ENCODE measurements at regions not wholly inside any gene's neighbourhood (a gene's known extent, or its start where the extent isn't known, plus 50 kb on each side); places are given as distances from the start of the nearest gene placed in this dataset.

DNA sequence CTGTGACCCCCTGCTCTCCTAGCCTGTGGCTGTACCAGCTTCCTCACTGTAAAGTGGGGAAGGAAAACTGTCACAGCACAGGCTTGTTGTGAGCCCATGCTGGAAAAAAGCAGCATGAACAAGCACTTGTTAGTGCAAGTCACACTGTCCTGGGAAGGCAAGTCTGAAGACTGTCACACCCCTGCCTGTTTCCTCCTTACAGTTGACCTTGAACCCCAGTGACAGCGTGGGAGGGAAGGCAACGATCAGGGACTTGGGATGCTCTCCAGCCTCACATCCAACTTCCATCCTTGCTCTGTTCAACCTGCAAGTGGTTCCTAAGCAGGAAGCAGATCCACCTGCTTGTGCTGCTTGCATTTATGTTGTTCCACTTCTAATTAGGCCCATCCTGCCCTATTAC lies 311.3 kb upstream of the KLHL29 start:
- intact Hi-C loops (cut with micrococcal nuclease; ENCODE audit: unreplicated experiment): no loop called here

GRCh38 chr2:23077596-23077995 lies 307.4 kb upstream of the KLHL29 start:
- H3K36me3 ChIP-seq (ENCODE audit: control insufficient read depth, insufficient read depth, low read length): no peaks in the 10 kb centered on the region
- ChIA-PET CTCF (no interaction called here), POLR2A (no interaction called here)
- H3K4me1 ChIP-seq (ENCODE audit: control insufficient read depth, insufficient read depth, low read length): no peaks in the 10 kb centered on the region
- in situ Hi-C loops (cut with HindIII; ENCODE audit: low pct_unique_long_range_greater_than_20kb, low sequenced_read_pairs): no loop called here
- intact Hi-C loops (cut with micrococcal nuclease; ENCODE audit: unreplicated experiment): no loop called here
- no peak overlapping the region for H3K4me3 ChIP-seq (ENCODE audit: low read depth in 2 of 2, low read length in 2 of 2)
- H3K27me3 ChIP-seq (ENCODE audit: control insufficient read depth, insufficient read depth, low read length): no peaks in the 10 kb centered on the region
- no peak for DNase-seq (ENCODE audit: low read depth, low spot score)
- TF ChIP-seq, protein P1, sequence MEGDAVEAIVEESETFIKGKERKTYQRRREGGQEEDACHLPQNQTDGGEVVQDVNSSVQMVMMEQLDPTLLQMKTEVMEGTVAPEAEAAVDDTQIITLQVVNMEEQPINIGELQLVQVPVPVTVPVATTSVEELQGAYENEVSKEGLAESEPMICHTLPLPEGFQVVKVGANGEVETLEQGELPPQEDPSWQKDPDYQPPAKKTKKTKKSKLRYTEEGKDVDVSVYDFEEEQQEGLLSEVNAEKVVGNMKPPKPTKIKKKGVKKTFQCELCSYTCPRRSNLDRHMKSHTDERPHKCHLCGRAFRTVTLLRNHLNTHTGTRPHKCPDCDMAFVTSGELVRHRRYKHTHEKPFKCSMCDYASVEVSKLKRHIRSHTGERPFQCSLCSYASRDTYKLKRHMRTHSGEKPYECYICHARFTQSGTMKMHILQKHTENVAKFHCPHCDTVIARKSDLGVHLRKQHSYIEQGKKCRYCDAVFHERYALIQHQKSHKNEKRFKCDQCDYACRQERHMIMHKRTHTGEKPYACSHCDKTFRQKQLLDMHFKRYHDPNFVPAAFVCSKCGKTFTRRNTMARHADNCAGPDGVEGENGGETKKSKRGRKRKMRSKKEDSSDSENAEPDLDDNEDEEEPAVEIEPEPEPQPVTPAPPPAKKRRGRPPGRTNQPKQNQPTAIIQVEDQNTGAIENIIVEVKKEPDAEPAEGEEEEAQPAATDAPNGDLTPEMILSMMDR (IDR thresholded peaks at IDR 0.05): no peak
- TF ChIP-seq TCF7L2 (IDR thresholded peaks at IDR 0.05; ENCODE audit: low read depth, low read length): no peak
- TF ChIP-seq POLR2AphosphoS5 (IDR thresholded peaks at IDR 0.05; ENCODE audit: low read depth, low read length): no peak
- TF ChIP-seq SIN3A (IDR thresholded peaks at IDR 0.05; ENCODE audit: borderline replicate concordance, insufficient read depth, low read depth, low read length): no peak
- TF ChIP-seq, protein P2, sequence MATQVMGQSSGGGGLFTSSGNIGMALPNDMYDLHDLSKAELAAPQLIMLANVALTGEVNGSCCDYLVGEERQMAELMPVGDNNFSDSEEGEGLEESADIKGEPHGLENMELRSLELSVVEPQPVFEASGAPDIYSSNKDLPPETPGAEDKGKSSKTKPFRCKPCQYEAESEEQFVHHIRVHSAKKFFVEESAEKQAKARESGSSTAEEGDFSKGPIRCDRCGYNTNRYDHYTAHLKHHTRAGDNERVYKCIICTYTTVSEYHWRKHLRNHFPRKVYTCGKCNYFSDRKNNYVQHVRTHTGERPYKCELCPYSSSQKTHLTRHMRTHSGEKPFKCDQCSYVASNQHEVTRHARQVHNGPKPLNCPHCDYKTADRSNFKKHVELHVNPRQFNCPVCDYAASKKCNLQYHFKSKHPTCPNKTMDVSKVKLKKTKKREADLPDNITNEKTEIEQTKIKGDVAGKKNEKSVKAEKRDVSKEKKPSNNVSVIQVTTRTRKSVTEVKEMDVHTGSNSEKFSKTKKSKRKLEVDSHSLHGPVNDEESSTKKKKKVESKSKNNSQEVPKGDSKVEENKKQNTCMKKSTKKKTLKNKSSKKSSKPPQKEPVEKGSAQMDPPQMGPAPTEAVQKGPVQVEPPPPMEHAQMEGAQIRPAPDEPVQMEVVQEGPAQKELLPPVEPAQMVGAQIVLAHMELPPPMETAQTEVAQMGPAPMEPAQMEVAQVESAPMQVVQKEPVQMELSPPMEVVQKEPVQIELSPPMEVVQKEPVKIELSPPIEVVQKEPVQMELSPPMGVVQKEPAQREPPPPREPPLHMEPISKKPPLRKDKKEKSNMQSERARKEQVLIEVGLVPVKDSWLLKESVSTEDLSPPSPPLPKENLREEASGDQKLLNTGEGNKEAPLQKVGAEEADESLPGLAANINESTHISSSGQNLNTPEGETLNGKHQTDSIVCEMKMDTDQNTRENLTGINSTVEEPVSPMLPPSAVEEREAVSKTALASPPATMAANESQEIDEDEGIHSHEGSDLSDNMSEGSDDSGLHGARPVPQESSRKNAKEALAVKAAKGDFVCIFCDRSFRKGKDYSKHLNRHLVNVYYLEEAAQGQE (IDR thresholded peaks at IDR 0.05; ENCODE audit: insufficient read depth in 1 of 2, low read depth in 2 of 2, low read length in 1 of 2): no peak
- no peak overlapping the region for H3K27ac ChIP-seq (ENCODE audit: low read length)
- no TSS peak for BruUV-seq (replicated peaks)
- ATAC-seq: no peak
- no peaks in the 10 kb centered on the region for H3K9me3 ChIP-seq (ENCODE audit: control insufficient read depth, insufficient read depth, low read depth, low read length)

More for the DNA sequence above, 311.3 kb upstream of the KLHL29 start:
- in situ Hi-C loops (cut with HindIII; ENCODE audit: low pct_unique_long_range_greater_than_20kb, low sequenced_read_pairs): no loop called here
- BruUV-seq (replicated peaks): no TSS peak
- no peak for ATAC-seq
- no peaks in the 10 kb centered on the region for H3K4me1 ChIP-seq (ENCODE audit: control insufficient read depth, insufficient read depth, low read length)
- H3K27ac ChIP-seq (ENCODE audit: low read length): no peak overlapping the region
- no peaks in the 10 kb centered on the region for H3K9me3 ChIP-seq (ENCODE audit: control insufficient read depth, insufficient read depth, low read depth, low read length)
- CTCF ChIA-PET: no interaction called here
- POLR2A ChIA-PET: no interaction called here
- DNase-seq (ENCODE audit: low read depth, low spot score): no peak
- no peaks in the 10 kb centered on the region; the same call in 1 of the 2 replicates for H3K27me3 ChIP-seq (ENCODE audit: control insufficient read depth, insufficient read depth, low read length)
- no peak for TF ChIP-seq POLR2AphosphoS5 (IDR thresholded peaks at IDR 0.05; ENCODE audit: low read depth, low read length)
- no peak for TF ChIP-seq SIN3A (IDR thresholded peaks at IDR 0.05; ENCODE audit: borderline replicate concordance, insufficient read depth, low read depth, low read length)
- no peak overlapping the region for H3K4me3 ChIP-seq (ENCODE audit: low read depth in 2 of 2, low read length in 2 of 2)
- no peaks in the 10 kb centered on the region for H3K36me3 ChIP-seq (ENCODE audit: control insufficient read depth, insufficient read depth, low read length)

DNA sequence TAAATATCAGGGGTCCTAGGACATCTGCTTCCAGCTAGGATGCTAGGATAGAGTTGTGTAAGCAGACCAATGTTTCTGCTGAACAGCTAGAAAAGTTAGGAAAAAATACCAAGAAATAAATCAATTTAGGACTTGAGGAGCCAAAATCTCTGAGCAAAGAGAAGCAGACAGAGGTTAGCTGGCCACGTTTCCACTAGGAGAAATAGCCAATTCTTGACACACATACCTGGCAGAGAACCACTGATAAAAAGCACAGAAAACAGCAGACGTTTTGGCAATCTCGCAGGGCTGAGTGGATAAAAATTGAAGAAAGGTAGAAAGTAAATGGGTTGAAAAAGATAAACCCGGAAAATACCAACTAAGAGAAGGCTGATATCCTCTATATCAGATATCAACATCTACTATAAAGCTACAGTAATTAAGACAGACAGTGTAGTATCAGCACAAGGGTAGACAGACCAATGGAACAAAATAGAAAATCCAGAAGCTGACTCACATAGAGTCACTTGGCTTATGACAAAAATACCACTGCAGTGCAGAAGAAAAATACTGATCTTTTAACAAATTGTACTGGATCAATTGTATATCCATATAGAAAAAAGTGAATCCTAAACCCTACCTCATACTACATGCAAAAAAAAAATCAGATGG lies 306.1 kb upstream of the KLHL29 start:
- CTCF ChIA-PET: no interaction called here
- in situ Hi-C loops (cut with HindIII; ENCODE audit: low pct_unique_long_range_greater_than_20kb, low sequenced_read_pairs): no loop called here
- POLR2A ChIA-PET: no interaction called here

More for the DNA sequence above, 306.1 kb upstream of the KLHL29 start:
- Histone ChIP-seq H3K4me1 (ENCODE audit: control insufficient read depth, insufficient read depth, low read length) (no peaks in the 10 kb centered on the region), H3K27me3 (ENCODE audit: control insufficient read depth, insufficient read depth, low read length) (no peaks in the 10 kb centered on the region), H3K36me3 (ENCODE audit: control insufficient read depth, insufficient read depth, low read length) (no peaks in the 10 kb centered on the region), H3K27ac (ENCODE audit: low read length) (no peak overlapping the region), H3K4me3 (ENCODE audit: low read depth in 2 of 2, low read length in 2 of 2) (no peak overlapping the region), H3K9me3 (ENCODE audit: control insufficient read depth, insufficient read depth, low read depth, low read length) (no peaks in the 10 kb centered on the region)
- TF ChIP-seq, protein P2 (IDR thresholded peaks at IDR 0.05; ENCODE audit: insufficient read depth in 1 of 2, low read depth in 2 of 2, low read length in 1 of 2): no peak
- no peak for TF ChIP-seq POLR2AphosphoS5 (IDR thresholded peaks at IDR 0.05; ENCODE audit: low read depth, low read length)
- no peak for TF ChIP-seq TCF7L2 (IDR thresholded peaks at IDR 0.05; ENCODE audit: low read depth, low read length)
- TF ChIP-seq, protein P1 (IDR thresholded peaks at IDR 0.05): no peak
- TF ChIP-seq SIN3A (IDR thresholded peaks at IDR 0.05; ENCODE audit: borderline replicate concordance, insufficient read depth, low read depth, low read length): no peak
- no TSS peak for BruUV-seq (replicated peaks)
- intact Hi-C loops (cut with micrococcal nuclease; ENCODE audit: unreplicated experiment): no loop called here
- ATAC-seq: no peak
- DNase-seq (ENCODE audit: low read depth, low spot score): no peak

Data from Panc1 (cell line).